H9 (cell line): ENCODE measurements at regions not wholly inside any gene's neighbourhood (a gene's known extent, or its start where the extent isn't known, plus 50 kb on each side); places are given as distances from the start of the nearest gene placed in this dataset.

Experiments used
- DNase-seq: peaks from one replicate; pipeline ENCODE4 v3.0.0-alpha.2; 2017
- H2AFZ ChIP-seq: one replicate; pipeline ENCODE4 v1.6.1; 2013; ENCODE audit warnings: mild to moderate bottlenecking, low read length, control low read depth, moderate library complexity
- H2AK5ac ChIP-seq: 2 replicates; pipeline ENCODE4 v1.6.1; 2013; ENCODE audit warnings: low read length, control low read depth, mixed read lengths; ENCODE audit not compliant: insufficient read length
- H2BK120ac ChIP-seq: one replicate; pipeline ENCODE4 v1.6.1; 2013; ENCODE audit warnings: low read depth, mild to moderate bottlenecking, low read length, control low read depth, inconsistent platforms; ENCODE audit not compliant: poor library complexity, severe bottlenecking
- H2BK12ac ChIP-seq: 2 replicates; pipeline ENCODE4 v1.6.1; 2013; ENCODE audit warnings: low read length, control low read depth, mixed read lengths, low read depth; ENCODE audit not compliant: insufficient read length
- H2BK15ac ChIP-seq: 2 replicates; pipeline ENCODE4 v1.6.1; 2013; ENCODE audit warnings: low read depth, low read length, control low read depth
- H2BK20ac ChIP-seq: one replicate; pipeline ENCODE4 v1.6.1; 2013; ENCODE audit warnings: low read depth, mild to moderate bottlenecking, low read length, control low read depth, inconsistent platforms; ENCODE audit not compliant: poor library complexity, severe bottlenecking
- H2BK5ac ChIP-seq: 2 replicates; pipeline ENCODE4 v1.6.1; 2013; ENCODE audit warnings: low read length, control low read depth, mixed read lengths; ENCODE audit not compliant: insufficient read length
- H3K14ac ChIP-seq: 2 replicates; pipeline ENCODE4 v1.6.1; 2013; ENCODE audit warnings: low read length, control low read depth; ENCODE audit not compliant: insufficient read depth
- H3K18ac ChIP-seq: 2 replicates; pipeline ENCODE4 v1.6.1; 2013; ENCODE audit warnings: low read depth, mild to moderate bottlenecking, mixed read lengths, low read length, control low read depth; ENCODE audit not compliant: insufficient read length
- H3K23ac ChIP-seq: 2 replicates; pipeline ENCODE4 v1.6.1; 2013; ENCODE audit warnings: low read length, control low read depth, mixed read lengths, low read depth; ENCODE audit not compliant: insufficient read length
- H3K23me2 ChIP-seq: 2 replicates; pipeline ENCODE4 v1.6.1; 2013; ENCODE audit warnings: low read depth, mild to moderate bottlenecking, mixed read lengths, low read length, control low read depth; ENCODE audit not compliant: insufficient read length, poor library complexity, severe bottlenecking
- H3K27ac ChIP-seq: 2 replicates; pipeline ENCODE4 v1.5.1; 2013; ENCODE audit warnings: low read length, control low read depth, mixed read lengths, low read depth; ENCODE audit not compliant: insufficient read length
- H3K27me3 ChIP-seq: 2 replicates; pipeline ENCODE4 v1.6.1; 2013; ENCODE audit warnings: low read length, control low read depth, inconsistent platforms; ENCODE audit not compliant: insufficient read depth
- H3K4ac ChIP-seq: 2 replicates; pipeline ENCODE4 v1.6.1; 2013; ENCODE audit warnings: low read depth, mild to moderate bottlenecking, control low read depth, inconsistent platforms, low read length, moderate library complexity
- H3K4me1 ChIP-seq: 2 replicates; pipeline ENCODE4 v1.6.1; 2013; ENCODE audit warnings: low read length, control low read depth, inconsistent platforms; ENCODE audit not compliant: insufficient read depth
- H3K4me2 ChIP-seq: 2 replicates; pipeline ENCODE4 v1.6.1; 2013; ENCODE audit warnings: low read length, control low read depth, mixed read lengths; ENCODE audit not compliant: insufficient read length, insufficient read depth
- H3K56ac ChIP-seq: 2 replicates; pipeline ENCODE4 v1.6.1; 2013; ENCODE audit warnings: low read depth, mild to moderate bottlenecking, mixed read lengths, low read length, control low read depth; ENCODE audit not compliant: insufficient read length
- H3K79me1 ChIP-seq: 2 replicates; pipeline ENCODE4 v1.6.1; 2013; ENCODE audit warnings: low read depth, mild to moderate bottlenecking, moderate library complexity, low read length, control low read depth, inconsistent platforms; ENCODE audit not compliant: insufficient read depth, poor library complexity, severe bottlenecking
- H3K79me2 ChIP-seq: 2 replicates; pipeline ENCODE4 v1.6.1; 2013; ENCODE audit warnings: low read length, control low read depth, inconsistent platforms; ENCODE audit not compliant: insufficient read depth
- H3K9ac ChIP-seq: 2 replicates; pipeline ENCODE4 v1.6.1; 2013; ENCODE audit warnings: low read length, control low read depth, mixed read lengths; ENCODE audit not compliant: insufficient read length; ENCODE audit errors: extremely low read depth
- H3K9me3 ChIP-seq: one replicate; pipeline ENCODE4 v1.6.1; 2013; ENCODE audit warnings: low read depth, low read length, inconsistent platforms; ENCODE audit not compliant: control insufficient read depth
- H3T11ph ChIP-seq: one replicate; pipeline ENCODE4 v1.6.1; 2013; ENCODE audit warnings: mild to moderate bottlenecking, low read length, control low read depth, inconsistent platforms
- H4K20me1 ChIP-seq: one replicate; pipeline ENCODE4 v1.6.1; 2013; ENCODE audit not compliant: control insufficient read depth, insufficient read length, insufficient read depth
- H4K5ac ChIP-seq: 2 replicates; pipeline ENCODE4 v1.6.1; 2013; ENCODE audit warnings: low read depth, mild to moderate bottlenecking, mixed read lengths, low read length, control low read depth; ENCODE audit not compliant: insufficient read length
- H4K8ac ChIP-seq: replicated peaks from 2 replicates; pipeline ENCODE4 v1.6.1; 2013; ENCODE audit warnings: low read length, control low read depth, mixed read lengths, low read depth; ENCODE audit not compliant: insufficient read length
- H4K91ac ChIP-seq: 2 replicates; pipeline ENCODE4 v1.6.1; 2013; ENCODE audit warnings: low read depth, mild to moderate bottlenecking, moderate library complexity, mixed read lengths, low read length, control low read depth; ENCODE audit not compliant: insufficient read length
- H3K27ac Mint-ChIP-seq, 3 experiments: 2 replicates in 2 of 3; 3 replicates in 1 of 3; pipeline ENCODE4 v1.8.0; 2020 to 2021; ENCODE audit warnings: mixed read lengths in 3 of 3, mild to moderate bottlenecking in 1 of 3, moderate library complexity in 1 of 3
- H3K27me3 Mint-ChIP-seq: 2 replicates; pipeline ENCODE4 v1.8.0; 2021; ENCODE audit warnings: low read depth, mild to moderate bottlenecking, moderate library complexity, mixed read lengths
- H3K36me3 Mint-ChIP-seq, 3 experiments: 2 replicates in 2 of 3; 3 replicates in 1 of 3; pipeline ENCODE4 v1.8.0; 2020 to 2021; ENCODE audit warnings: low read depth in 3 of 3, mixed read lengths in 3 of 3; ENCODE audit not compliant: insufficient read depth in 1 of 3
- H3K4me1 Mint-ChIP-seq, 2 experiments: 2 replicates each; pipeline ENCODE4 v1.8.0; 2020; ENCODE audit warnings: mixed read lengths in 2 of 2
- H3K4me3 Mint-ChIP-seq, 2 experiments: 2 replicates in 1 of 2; 3 replicates in 1 of 2; pipeline ENCODE4 v1.8.0; 2020 to 2021; ENCODE audit warnings: mild to moderate bottlenecking in 2 of 2, mixed read lengths in 2 of 2, moderate library complexity in 1 of 2
- H3K9me3 Mint-ChIP-seq, 2 experiments: 2 replicates in 1 of 2; 3 replicates in 1 of 2; pipeline ENCODE4 v1.8.0; 2020; ENCODE audit warnings: mild to moderate bottlenecking in 2 of 2, mixed read lengths in 2 of 2, moderate library complexity in 1 of 2
- CTCF ChIP-seq: fragments of 200-600 bp; sonication (generic); conservative IDR thresholded peaks from 3 replicates; pipeline ENCODE4 v1.8.0; 2021; ENCODE audit warnings: antibody characterized with exemption, mild to moderate bottlenecking
- WGBS: extraction: QIAGEN DNeasy Blood & Tissue Kit; methylation state at CpG from one replicate; pipeline ENCODE4 v1.1.7; 2013; ENCODE audit warnings: missing lambda C conversion rate, low lambda C conversion rate, mixed read lengths; ENCODE audit not compliant: insufficient read length; ENCODE audit errors: extremely low coverage; 5-methylcytosine and 5-hydroxymethylcytosine counted together

DNA sequence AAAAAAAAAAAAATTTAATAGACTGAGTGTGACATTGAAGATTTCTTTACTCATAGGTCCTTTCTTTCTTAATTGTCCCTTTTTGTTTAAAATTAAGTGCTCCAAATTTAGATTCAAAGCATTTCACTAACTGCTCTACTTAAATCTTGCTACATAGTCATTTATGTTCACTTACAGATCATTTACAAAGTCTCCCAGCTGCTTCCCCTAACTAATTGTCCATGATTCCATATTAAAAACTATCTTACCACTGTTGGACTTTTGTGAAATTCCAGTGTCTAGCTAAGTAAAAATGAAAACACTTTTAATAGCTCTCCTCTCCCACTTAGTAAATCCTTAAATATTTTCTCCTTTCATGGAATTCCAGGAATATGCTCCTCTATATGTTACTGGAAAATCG, 850.5 kb downstream of the NR2F1-AS1 start:
- Histone ChIP-seq H3K23ac (no peak overlapping the region), H3K4me1 (no peaks in the 10 kb centered on the region), H3K79me2 (no peaks in the 10 kb centered on the region), H4K20me1 (no peaks in the 10 kb centered on the region), H2AFZ (no peak overlapping the region), H3K9ac (no peak overlapping the region), H3K56ac (no peak overlapping the region), H2AK5ac (no peak overlapping the region), H2BK12ac (no peak overlapping the region), H3K14ac (no peak overlapping the region), H4K8ac (no peak overlapping the region), H3K27me3 (no peaks in the 10 kb centered on the region), H4K5ac (no peak overlapping the region), H3K4ac (no peak overlapping the region), H3T11ph (no peak overlapping the region), H2BK120ac (no peak overlapping the region), H3K79me1 (no peaks in the 10 kb centered on the region), H2BK5ac (no peak overlapping the region), H4K91ac (no peak overlapping the region), H3K9me3 (no peaks in the 10 kb centered on the region), H3K4me2 (no peak overlapping the region), H2BK15ac (no peak overlapping the region), H3K18ac (no peak overlapping the region), H3K23me2 (no peaks in the 10 kb centered on the region), H3K27ac (no peak overlapping the region), H2BK20ac (no peak overlapping the region)
- Mint-ChIP-seq H3K4me1 (no peaks in the 10 kb centered on the region), H3K27me3 (no peaks in the 10 kb centered on the region; the same call in 1 of the 2 replicates), H3K4me3 (no peak overlapping the region), H3K36me3 (no peaks in the 10 kb centered on the region), H3K27ac (no peak overlapping the region), H3K9me3 (no peaks in the 10 kb centered on the region)
- no peak for DNase-seq
- WGBS = no CpG with 5 or more reads among the region's 1 CpG
- TF ChIP-seq CTCF = no peak
